GM21717 (cell line): ENCODE measurements at regions not wholly inside any gene's neighbourhood (a gene's known extent, or its start where the extent isn't known, plus 50 kb on each side); places are given as distances from the start of the nearest gene placed in this dataset.

Source experiments
- ATAC-seq: cut with Tn5 transposase; IDR thresholded peaks from one replicate; pipeline ENCODE4 v1.9.1; 2021; ENCODE audit warnings: mild to moderate bottlenecking, moderate library complexity; ENCODE audit not compliant: unreplicated experiment

DNA sequence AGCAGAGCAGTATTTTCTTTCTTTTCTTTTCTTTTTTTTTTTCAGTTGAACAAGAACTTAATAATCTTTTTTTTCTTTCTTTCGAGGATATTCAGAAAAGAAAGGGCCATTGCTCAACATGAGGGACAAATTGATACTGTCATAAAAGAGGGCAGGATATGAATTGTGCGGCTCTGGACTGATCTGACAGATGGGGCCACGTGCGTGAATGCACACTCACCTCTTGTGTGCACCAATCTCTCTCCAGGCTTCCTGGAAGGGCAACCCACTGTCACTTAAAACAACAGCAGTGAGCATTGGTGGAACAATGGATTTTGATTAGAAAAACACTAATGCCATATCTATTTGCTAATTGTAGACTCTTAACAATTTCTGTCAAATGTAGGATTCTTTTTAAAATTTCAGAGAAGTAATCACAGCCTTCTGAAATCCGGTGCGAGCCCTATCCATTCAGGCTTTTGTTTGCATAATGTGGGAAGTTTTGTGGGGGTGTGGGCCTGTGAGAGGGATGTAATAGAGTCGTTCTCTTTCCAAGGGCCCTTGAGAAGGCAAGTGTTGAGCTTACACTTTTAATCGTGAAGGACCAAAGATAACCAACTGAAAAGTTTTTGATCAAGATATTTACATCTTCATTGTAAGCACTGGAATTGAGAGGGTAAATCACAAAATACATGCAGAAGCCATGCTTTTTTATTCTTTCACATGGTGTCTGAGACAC is 298.8 kb downstream of the SP3 start:
- ATAC-seq, result no peak

- ATAC-seq, result no peak
Measured at GRCh38 chr2:173667014-173667413, 298.2 kb downstream of the SP3 start.

DNA sequence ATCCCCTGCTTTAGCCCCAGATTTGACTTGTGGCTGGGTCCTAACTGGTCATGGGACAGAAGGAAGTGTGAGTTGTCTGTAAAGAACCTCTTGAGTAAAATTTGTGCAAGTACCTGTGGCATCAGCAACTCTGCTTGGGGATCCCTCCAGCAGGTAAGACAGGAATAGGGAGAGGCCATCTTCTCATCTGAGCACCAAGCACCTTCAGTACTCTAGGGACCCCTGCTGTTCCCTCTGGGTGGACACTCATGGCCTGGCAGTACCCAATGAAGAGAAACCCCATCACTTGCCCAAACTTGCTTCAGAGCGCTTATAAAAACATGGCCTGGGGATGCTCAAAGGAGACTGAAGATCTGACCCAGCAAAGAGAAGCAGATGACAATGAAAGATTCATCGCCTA is 297.8 kb downstream of the SP3 start:
- ATAC-seq, result no peak

DNA sequence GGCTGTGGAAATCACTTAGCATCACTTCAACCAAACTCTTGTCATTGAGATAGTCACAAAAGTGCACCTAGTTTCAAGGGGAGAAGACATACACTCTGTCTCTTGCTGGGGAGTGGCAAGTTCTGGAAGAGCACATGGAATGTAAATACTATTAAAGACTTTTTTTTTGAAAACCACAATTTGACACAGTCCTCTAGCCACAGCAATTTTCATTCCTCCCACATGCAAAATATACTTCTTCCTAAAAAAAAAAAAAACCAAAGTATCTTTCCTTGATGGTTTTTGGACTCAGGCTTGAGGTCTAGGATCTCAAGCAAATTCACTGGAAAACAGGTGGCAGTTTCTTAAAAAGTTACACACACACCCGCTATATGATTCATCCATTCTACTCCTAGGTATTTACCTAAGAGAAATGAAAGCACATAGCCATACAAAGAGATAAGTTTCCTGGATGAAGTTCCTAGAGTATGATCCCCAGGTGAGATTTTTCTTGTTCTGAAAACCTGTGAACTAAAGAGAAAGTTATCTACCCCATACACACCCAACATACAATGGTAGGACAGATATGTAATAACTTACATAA is 295.8 kb downstream of the SP3 start:
- ATAC-seq, result no peak

DNA sequence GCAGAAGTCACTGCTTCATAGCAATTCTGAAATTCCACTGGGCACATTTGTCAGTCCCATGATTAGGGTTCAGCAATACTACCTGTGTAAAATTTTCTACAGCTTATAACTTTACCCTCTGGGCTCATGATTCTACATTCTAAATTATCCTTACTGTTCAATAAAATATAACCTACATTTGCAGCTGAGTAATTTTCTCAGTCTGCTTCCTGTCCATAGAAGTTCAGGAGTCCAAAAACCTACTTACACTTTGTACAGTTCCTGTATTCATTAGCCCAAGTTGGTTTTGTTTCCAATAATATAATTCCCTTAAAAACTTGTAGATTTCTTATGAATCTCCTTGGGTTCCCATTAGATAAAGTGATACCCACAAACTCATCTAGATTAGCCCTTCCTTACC is 295.3 kb downstream of the SP3 start:
- no peak for ATAC-seq

- ATAC-seq, result no peak
Measured at GRCh38 chr2:173672573-173673340, 292.4 kb downstream of the SP3 start.

DNA sequence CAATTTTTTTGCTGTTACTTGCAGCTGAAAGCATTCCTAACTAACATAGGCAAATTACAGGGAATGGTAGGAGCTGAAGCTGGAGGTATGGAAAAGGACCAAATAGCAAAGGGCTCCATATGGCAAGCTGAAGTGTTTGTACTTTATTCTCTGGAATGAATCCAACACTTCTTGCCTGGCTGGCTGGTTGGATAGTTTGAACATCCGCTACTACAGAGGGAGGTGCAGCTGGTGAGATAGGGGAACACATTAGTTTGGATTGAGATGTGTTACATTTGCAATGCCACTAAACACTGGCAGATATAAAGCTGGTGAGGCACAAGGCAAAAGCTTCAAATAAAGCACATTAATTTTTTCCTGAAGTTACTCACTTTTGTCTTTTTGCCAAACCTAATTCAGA is 291.5 kb downstream of the SP3 start:
- ATAC-seq, result no peak

GRCh38 chr2:173676647-173677046 is 288.5 kb downstream of the SP3 start:
- ATAC-seq, result no peak

- ATAC-seq, result no peak
Measured at GRCh38 chr2:173678186-173678585, 287.0 kb downstream of the SP3 start.

DNA sequence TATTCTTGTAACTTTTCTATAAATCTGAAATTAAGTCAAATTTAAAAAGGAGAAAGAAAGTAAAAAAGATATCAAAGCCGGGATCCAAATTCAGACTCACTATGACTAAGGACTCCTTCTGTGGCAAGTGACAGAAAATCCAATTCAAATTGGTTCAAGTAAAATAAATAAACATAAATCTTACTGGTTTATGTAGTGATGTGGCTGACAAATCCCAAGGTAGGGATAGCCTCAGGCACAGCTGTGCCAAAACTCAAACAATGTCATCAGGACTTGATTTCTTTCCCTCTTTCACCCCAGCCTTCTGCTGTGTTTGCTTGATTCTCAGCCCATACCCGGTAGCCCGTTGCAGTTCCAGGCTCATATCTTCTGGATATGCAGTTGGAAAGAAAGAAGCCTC is 284.6 kb downstream of the SP3 start:
- no peak for ATAC-seq

DNA sequence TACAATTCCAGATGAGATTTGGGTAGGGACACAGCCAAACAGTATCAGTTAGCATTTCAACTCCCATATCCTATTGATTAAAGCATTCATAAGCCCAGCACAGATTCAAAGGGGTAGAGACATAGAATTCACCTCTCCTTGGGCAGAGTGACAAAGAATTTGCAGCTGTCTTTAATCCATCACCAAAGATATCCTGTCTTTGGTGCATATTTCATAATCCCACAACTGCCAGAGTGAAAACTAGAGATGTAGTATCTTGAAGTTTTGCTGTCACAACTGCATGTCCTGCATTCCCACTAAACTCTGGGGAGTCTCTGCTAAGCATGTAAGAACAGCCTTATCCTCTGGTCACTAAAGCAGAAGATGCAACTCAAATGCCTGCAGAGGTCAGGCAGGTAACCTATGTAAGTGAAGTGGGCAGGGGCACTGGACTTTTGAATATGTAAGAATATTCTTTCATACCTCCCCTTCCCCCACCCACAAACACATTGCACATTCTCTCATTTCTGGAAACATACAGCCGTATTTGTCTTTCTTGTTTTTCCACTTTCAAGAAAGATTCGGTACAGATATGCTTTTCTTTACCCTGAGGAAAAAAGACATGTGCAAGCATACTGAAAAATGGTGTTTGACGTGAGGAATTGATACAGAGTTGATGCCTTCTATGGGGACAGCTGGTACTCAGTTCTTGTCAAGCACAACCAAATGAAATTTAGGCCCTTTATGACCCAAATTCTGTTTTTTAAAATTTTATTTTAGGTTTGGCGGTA is 283.1 kb downstream of the SP3 start:
- no peak for ATAC-seq

DNA sequence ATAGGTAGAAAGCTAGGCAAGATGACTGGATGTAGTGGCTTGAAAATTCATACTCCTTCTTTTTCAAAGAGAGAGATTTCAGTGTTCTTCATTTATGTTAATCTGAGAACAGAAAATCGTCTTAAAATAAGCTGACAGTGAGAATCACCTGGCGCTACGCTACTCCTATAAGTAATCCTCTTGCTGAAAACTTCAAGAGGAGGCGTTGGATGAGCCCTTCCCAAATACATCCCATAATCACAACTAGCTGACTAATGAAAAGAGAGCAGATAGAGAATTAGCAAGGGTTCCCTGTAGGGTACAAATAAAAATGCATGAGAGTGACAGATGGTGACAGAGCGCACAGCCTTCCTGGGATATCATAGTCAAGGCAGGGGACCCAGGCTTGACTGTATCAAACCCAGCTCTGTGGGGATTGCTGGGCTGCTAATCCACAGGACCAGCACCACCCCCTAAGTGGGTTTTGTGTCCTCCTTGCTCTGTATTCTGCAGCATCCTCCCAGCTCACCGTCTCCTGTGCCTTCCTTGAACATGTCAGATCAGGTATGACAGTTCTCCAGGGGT is 280.2 kb downstream of the SP3 start:
- ATAC-seq, result no peak

DNA sequence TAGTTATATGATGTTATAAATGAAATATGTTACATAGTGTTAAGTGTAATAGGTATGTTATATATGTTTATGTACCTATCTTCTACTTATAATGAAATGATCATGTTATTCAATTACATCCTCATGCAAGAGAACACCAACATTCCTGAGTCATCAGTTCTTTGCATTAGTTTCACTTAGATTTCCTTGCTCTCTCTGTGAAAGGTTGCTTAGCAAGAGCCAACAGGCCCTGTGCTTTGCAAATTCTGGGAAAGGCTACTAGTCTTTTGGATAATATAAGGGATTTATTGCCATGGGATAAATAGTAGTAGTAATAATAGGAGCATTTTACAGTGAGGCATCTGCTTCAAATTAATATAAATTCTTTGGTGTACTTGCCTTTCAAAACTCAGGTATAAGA is 274.8 kb downstream of the SP3 start:
- no peak for ATAC-seq

GRCh38 chr2:173692068-173692467 is 273.1 kb downstream of the SP3 start:
- no peak for ATAC-seq

GRCh38 chr2:173693044-173693589 is 272.1 kb downstream of the SP3 start:
- ATAC-seq, result no peak

- ATAC-seq, result no peak
Measured at GRCh38 chr2:173696274-173696673, 268.9 kb downstream of the SP3 start.

DNA sequence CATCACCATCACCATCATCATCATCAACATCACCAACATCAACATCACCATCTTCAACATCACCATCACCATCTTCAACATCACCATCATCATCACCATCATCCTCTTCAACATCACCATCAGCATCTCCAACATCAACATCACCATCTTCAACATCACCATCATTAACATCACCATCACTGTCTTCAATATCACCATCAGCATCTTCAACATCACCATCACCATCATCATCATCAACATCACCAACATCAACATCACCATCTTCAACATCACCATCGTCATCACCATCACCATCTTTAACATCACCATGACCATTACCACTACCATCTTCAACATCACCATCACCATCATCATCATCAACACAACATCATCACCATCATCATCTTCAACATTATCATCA is 267.2 kb downstream of the SP3 start:
- ATAC-seq, result no peak

DNA sequence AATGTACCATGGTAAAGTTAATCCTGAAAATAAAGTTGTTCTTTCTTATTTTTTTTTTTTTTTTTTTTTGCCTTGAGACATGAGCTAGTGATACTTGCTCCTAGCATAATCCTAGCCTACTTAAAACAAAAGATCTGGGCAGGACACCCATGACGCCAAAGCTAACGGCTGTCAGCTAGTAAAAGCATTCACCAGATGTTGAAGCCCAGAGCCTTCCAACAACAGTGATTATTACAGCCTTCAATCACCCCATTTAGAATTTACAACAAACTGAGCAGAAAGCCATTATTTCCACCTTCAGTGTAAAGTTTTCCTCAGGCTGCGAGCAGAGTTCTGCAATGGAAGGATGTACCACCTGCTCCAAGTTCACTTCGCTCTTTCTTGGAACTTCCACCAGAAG is 259.5 kb downstream of the SP3 start:
- no peak for ATAC-seq

- ATAC-seq, result no peak
Measured at GRCh38 chr2:173706936-173707335, 258.2 kb downstream of the SP3 start.

GRCh38 chr2:173708806-173709205 is 256.4 kb downstream of the SP3 start:
- no peak for ATAC-seq

GRCh38 chr2:173711816-173712215 is 253.4 kb downstream of the SP3 start:
- ATAC-seq, result no peak
